Hepatocyte (in vitro differentiated cells): ENCODE measurements at regions not wholly inside any gene's neighbourhood (a gene's known extent, or its start where the extent isn't known, plus 50 kb on each side); places are given as distances from the start of the nearest gene placed in this dataset.
"Not testable (repeated sequence)": the region's sequence is repeated elsewhere in the genome, so short reads cannot be mapped to it uniquely, and the experiment has no call there.

Experiments used
- DNase-seq: peaks from one replicate; pipeline ENCODE4 v3.0.0-alpha.2; 2016; ENCODE audit warnings: low spot score
- H2AFZ ChIP-seq: fragments of 200-600 bp; sonication (generic); 2 replicates; pipeline ENCODE4 v1.6.0; 2016; ENCODE audit warnings: antibody characterized with exemption, mild to moderate bottlenecking
- H3K27ac ChIP-seq: fragments of 200-600 bp; sonication (generic); 2 replicates; pipeline ENCODE4 v1.5.1; 2016; ENCODE audit warnings: mild to moderate bottlenecking
- H3K27me3 ChIP-seq: fragments of 200-600 bp; sonication (generic); 2 replicates; pipeline ENCODE4 v1.6.1; 2016
- H3K36me3 ChIP-seq: fragments of 200-600 bp; sonication (generic); replicated peaks from 2 replicates; pipeline ENCODE4 v1.5.1; 2016; ENCODE audit warnings: low read depth; ENCODE audit not compliant: insufficient read depth
- H3K4me1 ChIP-seq: fragments of 200-600 bp; sonication (generic); 2 replicates; pipeline ENCODE4 v1.5.1; 2016; ENCODE audit warnings: mild to moderate bottlenecking, moderate library complexity; ENCODE audit not compliant: insufficient read depth
- H3K4me2 ChIP-seq: fragments of 200-600 bp; sonication (generic); 2 replicates; pipeline ENCODE4 v1.6.0; 2016
- H3K4me3 ChIP-seq: fragments of 200-600 bp; sonication (generic); 2 replicates; pipeline ENCODE4 v1.5.1; 2016; ENCODE audit warnings: mild to moderate bottlenecking
- H3K79me2 ChIP-seq: fragments of 200-600 bp; sonication (generic); 2 replicates; pipeline ENCODE4 v1.6.0; 2017; ENCODE audit warnings: mild to moderate bottlenecking
- H3K9me2 ChIP-seq: fragments of 200-600 bp; sonication (generic); replicated peaks from 2 replicates; pipeline ENCODE4 v1.6.0; 2017; ENCODE audit warnings: mild to moderate bottlenecking; ENCODE audit not compliant: insufficient read depth
- H3K9me3 ChIP-seq: fragments of 200-600 bp; sonication (generic); 2 replicates; pipeline ENCODE4 v1.5.1; 2016; ENCODE audit warnings: low read depth, mild to moderate bottlenecking
- H4K20me1 ChIP-seq: fragments of 200-600 bp; sonication (generic); 2 replicates; pipeline ENCODE4 v1.6.0; 2016; ENCODE audit warnings: mild to moderate bottlenecking; ENCODE audit not compliant: insufficient read depth, poor library complexity, severe bottlenecking
- EZH2 ChIP-seq: fragments of 200-600 bp; sonication (generic); IDR thresholded peaks from 2 replicates; pipeline ENCODE4 v1.6.1; 2016; ENCODE audit warnings: antibody characterized with exemption, mild to moderate bottlenecking, borderline replicate concordance
- EZH2phosphoT487 ChIP-seq: fragments of 200-600 bp; sonication (generic); IDR thresholded peaks from one replicate; pipeline ENCODE4 v1.6.1; 2018; ENCODE audit warnings: antibody characterized with exemption, mild to moderate bottlenecking, low read depth, moderate library complexity; ENCODE audit not compliant: unreplicated experiment, severe bottlenecking
- WGBS: methylation state at CpG from one replicate; pipeline ENCODE4 v1.1.6; 2016; ENCODE audit warnings: low lambda C conversion rate; ENCODE audit errors: missing lambda C conversion rate; 5-methylcytosine and 5-hydroxymethylcytosine counted together
- TF ChIP-seq, protein P1 (sequence below): fragments of 200-600 bp; sonication (generic); IDR thresholded peaks from 2 replicates; pipeline ENCODE4 v1.5.1; 2016; ENCODE audit warnings: antibody characterized with exemption, mild to moderate bottlenecking; ENCODE audit not compliant: poor library complexity

DNA sequence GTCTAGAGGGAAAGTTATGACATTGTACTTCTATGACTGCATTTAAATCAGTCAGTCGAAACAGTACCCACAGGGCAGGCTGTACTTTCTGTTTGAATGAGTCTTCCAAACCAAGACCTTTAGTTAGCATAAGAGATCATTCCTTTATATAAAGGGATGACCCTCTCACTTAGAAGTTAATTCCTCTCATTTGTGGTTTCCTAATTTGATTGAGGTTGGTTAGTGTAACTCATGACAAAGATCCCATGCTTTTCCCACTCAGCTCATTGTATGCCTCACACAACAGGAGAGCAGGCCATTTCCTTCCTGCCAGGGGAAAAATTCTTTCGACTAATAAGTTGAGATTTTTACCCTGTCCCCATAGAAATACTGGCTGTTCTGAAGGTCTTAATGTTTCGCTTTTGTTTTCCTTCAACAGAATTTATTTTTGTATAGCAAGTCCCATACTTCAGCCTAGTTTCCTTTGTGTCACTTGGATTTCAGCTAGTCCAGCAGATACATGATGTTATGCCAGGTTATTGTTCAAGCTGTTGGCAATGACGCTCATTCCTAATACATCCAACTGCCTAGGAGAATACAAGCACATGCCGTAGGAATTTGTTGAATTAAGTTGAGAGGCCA, 500.7 kb downstream of the SPATA31D1 start:
- WGBS, result 77% methylated on average over 5 of the region's 5 CpGs
- no peak overlapping the region for H3K4me3 ChIP-seq
- H3K4me2 ChIP-seq, result peak overlapping the region; percentile 7
- peak; percentile 7 for DNase-seq
- peak overlapping the region; percentile 18 for H3K27ac ChIP-seq
- peaks cover 12% of the 10 kb centered on the region for H3K4me1 ChIP-seq
- H3K27me3 ChIP-seq, result no peaks in the 10 kb centered on the region
- no peaks in the 10 kb centered on the region for H4K20me1 ChIP-seq
- H3K79me2 ChIP-seq, result no peaks in the 10 kb centered on the region
- no peak overlapping the region for H2AFZ ChIP-seq
- H3K36me3 ChIP-seq, result no peaks in the 10 kb centered on the region
- H3K9me2 ChIP-seq, result no peaks in the 10 kb centered on the region
- no peak for TF ChIP-seq EZH2
- TF ChIP-seq EZH2phosphoT487, result no peak
- TF ChIP-seq, protein P1, sequence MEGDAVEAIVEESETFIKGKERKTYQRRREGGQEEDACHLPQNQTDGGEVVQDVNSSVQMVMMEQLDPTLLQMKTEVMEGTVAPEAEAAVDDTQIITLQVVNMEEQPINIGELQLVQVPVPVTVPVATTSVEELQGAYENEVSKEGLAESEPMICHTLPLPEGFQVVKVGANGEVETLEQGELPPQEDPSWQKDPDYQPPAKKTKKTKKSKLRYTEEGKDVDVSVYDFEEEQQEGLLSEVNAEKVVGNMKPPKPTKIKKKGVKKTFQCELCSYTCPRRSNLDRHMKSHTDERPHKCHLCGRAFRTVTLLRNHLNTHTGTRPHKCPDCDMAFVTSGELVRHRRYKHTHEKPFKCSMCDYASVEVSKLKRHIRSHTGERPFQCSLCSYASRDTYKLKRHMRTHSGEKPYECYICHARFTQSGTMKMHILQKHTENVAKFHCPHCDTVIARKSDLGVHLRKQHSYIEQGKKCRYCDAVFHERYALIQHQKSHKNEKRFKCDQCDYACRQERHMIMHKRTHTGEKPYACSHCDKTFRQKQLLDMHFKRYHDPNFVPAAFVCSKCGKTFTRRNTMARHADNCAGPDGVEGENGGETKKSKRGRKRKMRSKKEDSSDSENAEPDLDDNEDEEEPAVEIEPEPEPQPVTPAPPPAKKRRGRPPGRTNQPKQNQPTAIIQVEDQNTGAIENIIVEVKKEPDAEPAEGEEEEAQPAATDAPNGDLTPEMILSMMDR, result no peak
- H3K9me3 ChIP-seq, result no peaks in the 10 kb centered on the region

DNA sequence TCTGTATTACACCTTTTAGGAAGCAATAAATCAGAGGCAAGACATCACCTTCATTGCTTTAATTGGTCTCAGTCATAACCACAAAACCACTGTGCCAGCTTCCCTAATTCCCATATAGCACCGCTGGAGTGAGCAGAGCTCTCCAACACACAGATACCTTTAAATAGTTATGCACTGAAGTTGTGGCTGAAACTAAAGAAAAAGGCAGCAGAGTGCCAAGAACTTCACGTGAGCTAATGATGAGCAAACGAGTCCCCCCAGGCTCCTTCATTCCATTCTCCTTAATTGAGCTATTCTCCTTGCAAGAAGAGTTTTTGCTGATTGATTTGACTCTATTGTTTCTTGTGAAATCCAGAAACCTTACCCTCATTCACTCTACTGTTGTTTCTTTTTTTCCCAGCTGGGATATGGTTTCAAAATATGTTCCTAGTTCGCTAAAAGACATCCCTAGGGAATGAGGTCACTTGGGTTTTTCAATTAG, 501.5 kb downstream of the SPATA31D1 start:
- TF ChIP-seq, protein P1, result no peak
- TF ChIP-seq EZH2phosphoT487, result no peak
- no peak for TF ChIP-seq EZH2
- no peaks in the 10 kb centered on the region for H3K79me2 ChIP-seq
- H3K4me2 ChIP-seq, result peak overlapping the region; percentile 7
- no peaks in the 10 kb centered on the region for H3K27me3 ChIP-seq
- H3K27ac ChIP-seq, result no peak overlapping the region
- no peak overlapping the region for H3K4me3 ChIP-seq
- DNase-seq, result no peak
- H2AFZ ChIP-seq, result no peak overlapping the region
- H3K9me2 ChIP-seq, result no peaks in the 10 kb centered on the region
- H4K20me1 ChIP-seq, result no peaks in the 10 kb centered on the region
- 54% methylated on average over 4 of the region's 4 CpGs for WGBS
- no peaks in the 10 kb centered on the region for H3K36me3 ChIP-seq
- no peaks in the 10 kb centered on the region for H3K9me3 ChIP-seq
- peaks cover 12% of the 10 kb centered on the region for H3K4me1 ChIP-seq

DNA sequence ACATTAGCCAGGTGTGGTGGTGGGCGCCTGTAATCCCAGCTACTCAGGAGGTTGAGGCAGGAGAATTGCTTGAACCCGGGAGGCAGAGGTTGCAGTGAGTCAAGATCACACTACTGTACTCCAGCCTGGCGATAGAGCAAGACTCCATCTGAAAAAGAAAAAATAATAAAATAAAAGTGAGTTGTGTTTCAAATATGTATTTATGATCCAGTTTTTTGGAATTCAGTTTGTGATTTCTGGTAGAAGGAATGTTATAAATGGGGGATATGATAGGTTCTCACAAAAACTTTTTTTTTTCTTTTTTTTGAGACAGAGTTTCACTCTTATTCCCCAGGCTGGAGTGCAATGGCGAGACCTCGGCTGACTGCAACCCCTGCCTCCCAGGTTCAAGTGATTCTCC, 502.2 kb downstream of the SPATA31D1 start:
- H3K27me3 ChIP-seq, H2AFZ ChIP-seq, DNase-seq, H3K79me2 ChIP-seq, H4K20me1 ChIP-seq, H3K27ac ChIP-seq, H3K4me3 ChIP-seq, H3K4me2 ChIP-seq, H3K9me2 ChIP-seq, H3K36me3 ChIP-seq, H3K9me3 ChIP-seq: not testable (repeated sequence)
- H3K4me1 ChIP-seq, result peaks cover 12% of the 10 kb centered on the region
- 96% methylated on average over 5 of the region's 5 CpGs for WGBS

DNA sequence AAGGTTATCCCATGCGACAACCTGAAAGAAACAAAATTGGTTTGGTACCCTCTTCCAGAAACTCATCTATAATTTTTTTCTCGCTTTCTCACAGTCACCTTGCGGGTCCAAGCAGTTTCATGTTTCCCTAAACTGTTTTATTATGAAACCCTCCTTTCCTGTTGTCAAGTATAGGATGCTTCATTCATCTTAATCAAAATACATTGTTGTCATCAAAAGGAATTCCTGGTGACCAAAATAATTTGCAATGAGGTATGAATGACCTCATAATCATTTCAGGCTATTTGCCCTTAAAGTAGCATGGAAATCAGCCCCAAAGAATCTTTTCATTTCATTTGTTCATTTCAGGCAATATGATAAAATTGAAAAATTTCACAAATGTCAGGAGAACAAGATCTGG, 503.0 kb downstream of the SPATA31D1 start:
- H3K4me2 ChIP-seq, result no peak overlapping the region
- H3K9me2 ChIP-seq, result no peaks in the 10 kb centered on the region
- no peak overlapping the region for H3K27ac ChIP-seq
- H3K27me3 ChIP-seq, result no peaks in the 10 kb centered on the region
- H3K36me3 ChIP-seq, result no peaks in the 10 kb centered on the region
- TF ChIP-seq EZH2 (no peak), EZH2phosphoT487 (no peak)
- TF ChIP-seq, protein P1, result no peak
- no peaks in the 10 kb centered on the region for H3K79me2 ChIP-seq
- no peak overlapping the region for H2AFZ ChIP-seq
- no peaks in the 10 kb centered on the region for H3K9me3 ChIP-seq
- H3K4me1 ChIP-seq, result peaks cover 12% of the 10 kb centered on the region
- H3K4me3 ChIP-seq, result no peak overlapping the region
- DNase-seq, result no peak
- 95% methylated on average over 3 of the region's 3 CpGs for WGBS
- H4K20me1 ChIP-seq, result no peaks in the 10 kb centered on the region
